ENCODE measurements at regions not wholly inside any gene's neighbourhood (a gene's known extent, or its start where the extent isn't known, plus 50 kb on each side); places are given as distances from the start of the nearest gene placed in this dataset.
"Not testable (repeated sequence)": the region's sequence is repeated elsewhere in the genome, so short reads cannot be mapped to it uniquely, and the experiment has no call there.

GRCh38 chr4:59759082-59759825 lies 1440.9 kb upstream of the ADGRL3 start:
- no peak for TF ChIP-seq CTCF (IDR thresholded peaks at IDR 0.05; ENCODE audit: low read depth, low read length)
- no peak overlapping the region for H3K4me3 ChIP-seq (replicated peaks in 1 of 2; ENCODE audit: low read depth in 2 of 2, low read length in 2 of 2)
- DNase-seq (ENCODE audit: low read depth in 2 of 2), result no peak

GRCh38 chr4:59762344-59762743 lies 1437.8 kb upstream of the ADGRL3 start:
- H3K4me3 ChIP-seq (replicated peaks in 1 of 2; ENCODE audit: low read depth in 2 of 2, low read length in 2 of 2), result no peak overlapping the region
- no peak for TF ChIP-seq CTCF (IDR thresholded peaks at IDR 0.05; ENCODE audit: low read depth, low read length)
- no peak for DNase-seq (ENCODE audit: low read depth in 2 of 2)

GRCh38 chr4:59770601-59771264 lies 1429.4 kb upstream of the ADGRL3 start:
- no peak for TF ChIP-seq CTCF (IDR thresholded peaks at IDR 0.05; ENCODE audit: low read depth, low read length)
- no peak overlapping the region for H3K4me3 ChIP-seq (replicated peaks in 1 of 2; ENCODE audit: low read depth in 2 of 2, low read length in 2 of 2)
- DNase-seq (ENCODE audit: low read depth in 2 of 2), result no peak

GRCh38 chr4:59772641-59773139 lies 1427.4 kb upstream of the ADGRL3 start:
- no peak for TF ChIP-seq CTCF (IDR thresholded peaks at IDR 0.05; ENCODE audit: low read depth, low read length)
- H3K4me3 ChIP-seq (replicated peaks in 1 of 2; ENCODE audit: low read depth in 2 of 2, low read length in 2 of 2), result no peak overlapping the region
- DNase-seq (ENCODE audit: low read depth in 2 of 2), result no peak

- not testable (repeated sequence) for H3K4me3 ChIP-seq (replicated peaks in 1 of 2; ENCODE audit: low read depth in 2 of 2, low read length in 2 of 2); DNase-seq (ENCODE audit: low read depth in 2 of 2)
Measured at GRCh38 chr4:59780271-59780670, 1419.9 kb upstream of the ADGRL3 start.

GRCh38 chr4:59805176-59805575 lies 1395.0 kb upstream of the ADGRL3 start:
- no peak for TF ChIP-seq CTCF (IDR thresholded peaks at IDR 0.05; ENCODE audit: low read depth, low read length)
- no peak overlapping the region for H3K4me3 ChIP-seq (replicated peaks in 1 of 2; ENCODE audit: low read depth in 2 of 2, low read length in 2 of 2)
- DNase-seq (ENCODE audit: low read depth in 2 of 2), result no peak

GRCh38 chr4:59814402-59815010 lies 1385.6 kb upstream of the ADGRL3 start:
- TF ChIP-seq CTCF (IDR thresholded peaks at IDR 0.05; ENCODE audit: low read depth, low read length), result no peak
- no peak overlapping the region for H3K4me3 ChIP-seq (replicated peaks in 1 of 2; ENCODE audit: low read depth in 2 of 2, low read length in 2 of 2)
- no peak for DNase-seq (ENCODE audit: low read depth in 2 of 2)
